ENCODE measurements at regions not wholly inside any gene's neighbourhood (a gene's known extent, or its start where the extent isn't known, plus 50 kb on each side); places are given as distances from the start of the nearest gene placed in this dataset.

- Histone ChIP-seq H3K27me3 (ENCODE audit: insufficient read depth, low read depth, low read length) (no peaks in the 10 kb centered on the region), H3K79me2 (replicated peaks; ENCODE audit: insufficient read depth, low read length) (no peaks in the 10 kb centered on the region), H3K36me3 (ENCODE audit: insufficient read depth, low read length) (no peaks in the 10 kb centered on the region), H3K9ac (ENCODE audit: low read length) (no peak overlapping the region), H3K4me3 (ENCODE audit: low read length) (no peak overlapping the region), H3K9me2 (ENCODE audit: insufficient read depth, low read length) (no peaks in the 10 kb centered on the region), H3F3A (ENCODE audit: insufficient read depth, low read length, poor library complexity, severe bottlenecking) (no peaks in the 10 kb centered on the region), H3K27ac (ENCODE audit: low read length) (no peak overlapping the region), H3K9me3 (ENCODE audit: low read length) (no peaks in the 10 kb centered on the region), H3K4me2 (ENCODE audit: low read length) (no peak overlapping the region), H4K20me1 (ENCODE audit: insufficient read depth) (no peaks in the 10 kb centered on the region), H2AFZ (ENCODE audit: low read depth, low read length) (no peak overlapping the region)
- TF ChIP-seq MXI1 (conservative IDR thresholded peaks at IDR 0.05; ENCODE audit: poor library complexity, severe bottlenecking): no peak
- no peak for TF ChIP-seq REST (IDR thresholded peaks at IDR 0.05; ENCODE audit: borderline replicate concordance)
- TF ChIP-seq CTCF (IDR thresholded peaks at IDR 0.05; ENCODE audit: poor library complexity, severe bottlenecking): no peak
- TF ChIP-seq EP300 (conservative IDR thresholded peaks at IDR 0.05; ENCODE audit: poor library complexity, severe bottlenecking): no peak
- no peak for TF ChIP-seq TAF1 (IDR thresholded peaks at IDR 0.05; ENCODE audit: low read depth)
- no peak for TF ChIP-seq EZH2 (IDR thresholded peaks at IDR 0.05; ENCODE audit: borderline replicate concordance, insufficient read depth, low read length, poor library complexity, severe bottlenecking)
- no peak for TF ChIP-seq POLR2AphosphoS5 (IDR thresholded peaks at IDR 0.05)
- no peak for TF ChIP-seq SMC3 (conservative IDR thresholded peaks at IDR 0.05; ENCODE audit: poor library complexity)
- TF ChIP-seq RAD21 (conservative IDR thresholded peaks at IDR 0.05): no peak
Observed at GRCh38 chr3:145936971-145937370, 224.0 kb downstream of the PLOD2 start.

GRCh38 chr3:145939431-145939830 lies 221.6 kb downstream of the PLOD2 start:
- no peak overlapping the region for H3K4me3 ChIP-seq (ENCODE audit: low read length)
- no peaks in the 10 kb centered on the region for H3K79me2 ChIP-seq (replicated peaks; ENCODE audit: insufficient read depth, low read length)
- TF ChIP-seq TAF1 (IDR thresholded peaks at IDR 0.05; ENCODE audit: low read depth): no peak
- no peak for TF ChIP-seq CTCF (IDR thresholded peaks at IDR 0.05; ENCODE audit: poor library complexity, severe bottlenecking)
- no peak for TF ChIP-seq EZH2 (IDR thresholded peaks at IDR 0.05; ENCODE audit: borderline replicate concordance, insufficient read depth, low read length, poor library complexity, severe bottlenecking)
- TF ChIP-seq RAD21 (conservative IDR thresholded peaks at IDR 0.05): no peak
- TF ChIP-seq REST (IDR thresholded peaks at IDR 0.05; ENCODE audit: borderline replicate concordance): no peak
- TF ChIP-seq MXI1 (conservative IDR thresholded peaks at IDR 0.05; ENCODE audit: poor library complexity, severe bottlenecking): no peak
- no peak for TF ChIP-seq POLR2AphosphoS5 (IDR thresholded peaks at IDR 0.05)
- no peak for TF ChIP-seq SMC3 (conservative IDR thresholded peaks at IDR 0.05; ENCODE audit: poor library complexity)
- no peak for TF ChIP-seq EP300 (conservative IDR thresholded peaks at IDR 0.05; ENCODE audit: poor library complexity, severe bottlenecking)
- H3K27ac ChIP-seq (ENCODE audit: low read length): no peak overlapping the region
- H3F3A ChIP-seq (ENCODE audit: insufficient read depth, low read length, poor library complexity, severe bottlenecking): no peaks in the 10 kb centered on the region
- no peak overlapping the region for H3K9ac ChIP-seq (ENCODE audit: low read length)
- H3K27me3 ChIP-seq (ENCODE audit: insufficient read depth, low read depth, low read length): no peaks in the 10 kb centered on the region
- H2AFZ ChIP-seq (ENCODE audit: low read depth, low read length): no peak overlapping the region
- no peak overlapping the region for H3K4me2 ChIP-seq (ENCODE audit: low read length)
- H4K20me1 ChIP-seq (ENCODE audit: insufficient read depth): no peaks in the 10 kb centered on the region
- H3K9me2 ChIP-seq (ENCODE audit: insufficient read depth, low read length): no peaks in the 10 kb centered on the region
- no peaks in the 10 kb centered on the region for H3K36me3 ChIP-seq (ENCODE audit: insufficient read depth, low read length)
- no peaks in the 10 kb centered on the region for H3K9me3 ChIP-seq (ENCODE audit: low read length)
